ENCODE measurements at regions not wholly inside any gene's neighbourhood (a gene's known extent, or its start where the extent isn't known, plus 50 kb on each side); places are given as distances from the start of the nearest gene placed in this dataset.

DNA sequence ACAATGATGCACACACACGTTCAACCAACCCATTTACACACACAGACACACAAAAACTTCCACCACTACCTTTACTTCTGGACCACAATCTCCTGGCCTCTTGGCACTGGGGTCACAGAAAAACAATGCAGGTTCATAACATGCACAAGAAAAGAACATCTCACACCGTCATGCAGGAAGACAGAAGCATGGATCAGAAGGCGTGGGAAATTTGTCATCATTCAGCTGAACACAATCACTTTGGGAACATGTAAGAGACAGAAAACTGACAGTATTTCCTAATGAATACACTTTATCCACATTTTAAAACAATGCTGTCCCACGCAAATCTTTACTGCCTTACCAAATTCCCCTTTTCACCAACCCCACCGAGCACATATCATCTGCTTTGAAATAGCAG lies 501.9 kb upstream of the KLHL29 start:
- no peak for DNase-seq

DNA sequence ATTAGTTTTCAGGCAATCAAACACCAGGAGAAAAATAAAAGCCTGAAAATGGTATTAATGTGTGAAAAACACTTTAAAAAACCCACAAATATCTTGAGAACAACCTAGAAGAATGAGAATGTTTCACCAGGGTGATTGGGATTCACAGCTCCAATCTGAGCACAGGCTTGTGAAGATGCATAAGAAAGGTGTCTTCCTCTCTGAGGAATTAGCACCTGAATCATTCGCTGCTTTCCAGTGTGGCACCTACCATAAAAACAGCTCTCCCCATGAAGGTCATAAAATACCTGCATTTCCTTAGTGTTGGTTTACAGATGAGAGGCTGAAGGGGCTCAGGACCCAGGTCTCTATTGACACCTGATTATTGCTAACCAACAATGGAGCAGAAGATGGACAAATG lies 499.7 kb upstream of the KLHL29 start:
- no peak for DNase-seq

DNA sequence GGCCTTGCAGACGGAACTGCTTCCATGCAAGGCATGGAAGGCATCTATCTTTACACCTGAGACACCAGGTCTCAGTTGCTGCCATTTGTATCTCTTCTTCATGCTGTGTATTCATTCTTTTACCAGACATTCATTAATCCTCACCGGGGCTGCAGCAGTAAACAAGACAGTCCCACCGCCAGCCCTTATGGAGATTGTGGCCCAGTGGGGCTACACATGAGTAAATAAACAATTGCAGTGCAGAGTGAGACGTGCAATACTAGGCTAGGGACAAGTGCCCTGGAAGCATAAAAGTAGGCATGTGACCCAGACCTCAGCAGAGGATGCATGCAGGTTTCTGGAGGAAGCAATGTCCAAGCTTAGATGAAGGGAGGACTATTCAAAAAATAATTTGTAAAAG lies 497.6 kb upstream of the KLHL29 start:
- no peak for DNase-seq

DNA sequence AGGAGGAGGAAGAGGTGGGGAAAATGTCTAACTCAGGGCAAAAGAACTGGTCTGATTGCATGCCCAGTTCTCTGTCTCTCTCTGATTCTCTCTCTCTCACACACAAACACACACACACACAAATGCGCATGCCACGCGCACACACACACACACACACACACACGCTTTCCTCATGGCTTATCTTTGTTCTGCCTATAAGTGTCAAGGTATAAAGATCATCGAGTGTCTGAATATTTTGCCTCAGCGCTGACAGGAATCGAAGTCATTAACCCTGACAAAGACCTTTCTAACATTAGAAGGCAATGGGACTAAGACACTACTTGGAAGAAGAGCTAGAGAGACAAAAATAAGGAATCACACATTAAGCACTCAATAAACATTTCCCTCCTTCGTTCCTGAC lies 497.1 kb upstream of the KLHL29 start:
- DNase-seq = no peak

DNA sequence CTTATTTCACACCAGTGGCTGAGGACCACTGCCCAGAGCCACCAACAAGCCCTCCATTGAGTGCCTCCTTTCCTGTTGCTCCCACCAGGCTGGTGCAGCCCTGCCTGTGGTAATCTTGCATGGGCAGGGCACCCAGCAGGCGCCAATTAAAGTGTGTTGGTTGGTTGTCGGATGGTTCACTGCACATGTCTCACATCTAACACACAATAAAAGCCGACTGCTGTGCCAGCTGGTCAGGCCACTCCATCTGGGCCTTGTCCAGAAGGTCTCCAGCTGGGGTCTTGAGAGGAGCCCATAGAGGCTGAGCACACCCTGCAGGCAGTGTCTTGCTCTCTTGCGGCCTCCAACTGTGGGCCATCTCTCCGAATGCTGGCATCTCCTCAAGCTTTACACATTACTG lies 494.8 kb upstream of the KLHL29 start:
- no peak for DNase-seq

DNA sequence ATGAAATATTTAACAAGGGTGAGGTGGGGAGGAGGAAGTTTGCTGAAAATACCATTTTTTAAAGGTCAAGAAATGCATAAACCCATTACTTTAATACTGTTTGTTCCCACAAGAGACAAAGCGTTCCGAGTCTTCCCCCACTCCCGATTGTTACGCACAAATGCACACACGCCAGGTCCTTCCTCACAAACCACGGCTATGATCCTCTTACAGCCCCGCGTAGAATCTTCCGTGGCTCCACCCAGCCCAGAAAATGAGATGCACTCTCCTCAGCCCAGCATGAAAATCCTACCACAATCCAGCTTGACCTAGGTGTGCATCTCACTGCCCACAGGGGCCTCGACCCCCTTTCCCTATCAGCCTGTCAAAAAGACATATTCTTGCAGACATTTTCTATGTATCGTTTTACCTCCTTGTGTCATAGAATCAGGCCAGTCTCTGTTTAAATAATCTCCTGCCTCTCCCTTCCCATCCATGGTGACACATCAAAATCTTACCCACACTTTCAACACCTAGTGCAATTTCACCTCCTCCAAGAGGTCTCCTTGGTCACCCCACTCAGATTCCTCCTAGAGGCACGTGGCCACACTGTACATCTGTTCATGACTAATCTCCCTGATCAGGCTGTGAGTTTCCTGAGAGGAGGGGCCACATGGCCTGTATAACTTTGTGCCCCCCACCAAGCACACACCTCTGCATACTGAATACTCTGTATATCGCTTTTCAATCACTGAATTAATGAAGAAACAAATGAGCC lies 491.0 kb upstream of the KLHL29 start:
- no peak for DNase-seq

DNA sequence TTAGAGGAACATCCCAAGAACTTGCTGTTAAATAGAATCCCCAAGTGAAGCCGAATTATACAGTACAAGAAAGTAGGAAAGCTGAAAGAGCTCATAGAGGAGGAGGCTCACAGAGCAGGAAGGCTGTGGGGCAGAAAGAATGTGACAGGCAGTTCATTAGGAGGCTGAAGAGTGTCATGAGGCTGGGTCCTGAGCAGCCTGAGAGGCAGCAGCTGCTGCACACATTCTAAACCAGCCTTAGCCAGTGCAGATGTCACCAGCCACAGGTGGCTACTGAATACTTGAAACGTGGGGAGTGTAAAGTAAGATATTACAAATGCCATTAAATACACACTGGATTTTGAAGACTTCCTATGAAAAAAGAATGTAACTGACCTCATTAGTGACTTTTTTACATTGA lies 490.2 kb upstream of the KLHL29 start:
- no peak for DNase-seq

DNA sequence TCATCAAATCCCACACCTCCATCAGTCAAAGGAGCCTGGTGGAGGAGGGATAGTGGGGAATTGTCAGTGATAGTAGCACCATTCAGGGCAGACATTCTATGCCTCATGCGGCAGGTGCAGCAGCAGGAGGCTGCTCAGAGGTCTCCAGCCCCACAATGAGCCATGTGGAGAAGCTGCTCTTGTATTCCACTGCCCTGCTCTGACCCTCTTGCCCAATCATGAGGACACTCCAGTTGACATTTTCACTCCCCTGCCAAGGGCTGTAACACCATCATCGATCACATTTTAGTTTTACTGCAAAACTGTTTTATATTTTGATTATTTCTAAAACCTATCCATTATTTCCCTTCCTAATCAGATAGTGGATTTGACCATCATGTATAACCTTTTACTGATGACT lies 487.6 kb upstream of the KLHL29 start:
- DNase-seq = no peak

DNA sequence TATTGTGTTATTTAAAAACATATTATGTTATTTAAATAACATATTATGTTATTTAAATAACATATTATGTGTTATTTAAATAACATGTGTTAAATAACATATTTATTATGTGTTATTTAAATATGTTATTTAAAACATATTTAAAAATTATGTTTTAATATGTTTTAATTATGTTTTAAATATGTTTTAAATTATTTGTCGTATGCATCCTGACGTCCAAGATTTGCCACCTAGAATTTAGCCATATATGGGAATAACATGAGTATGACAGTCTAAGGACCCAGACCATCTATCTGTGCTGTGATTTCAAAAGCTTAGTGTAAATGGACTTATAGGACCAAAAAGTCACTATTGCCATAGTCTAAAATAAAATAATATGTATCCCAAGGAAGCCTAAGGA lies 484.3 kb upstream of the KLHL29 start:
- no peak for DNase-seq

DNA sequence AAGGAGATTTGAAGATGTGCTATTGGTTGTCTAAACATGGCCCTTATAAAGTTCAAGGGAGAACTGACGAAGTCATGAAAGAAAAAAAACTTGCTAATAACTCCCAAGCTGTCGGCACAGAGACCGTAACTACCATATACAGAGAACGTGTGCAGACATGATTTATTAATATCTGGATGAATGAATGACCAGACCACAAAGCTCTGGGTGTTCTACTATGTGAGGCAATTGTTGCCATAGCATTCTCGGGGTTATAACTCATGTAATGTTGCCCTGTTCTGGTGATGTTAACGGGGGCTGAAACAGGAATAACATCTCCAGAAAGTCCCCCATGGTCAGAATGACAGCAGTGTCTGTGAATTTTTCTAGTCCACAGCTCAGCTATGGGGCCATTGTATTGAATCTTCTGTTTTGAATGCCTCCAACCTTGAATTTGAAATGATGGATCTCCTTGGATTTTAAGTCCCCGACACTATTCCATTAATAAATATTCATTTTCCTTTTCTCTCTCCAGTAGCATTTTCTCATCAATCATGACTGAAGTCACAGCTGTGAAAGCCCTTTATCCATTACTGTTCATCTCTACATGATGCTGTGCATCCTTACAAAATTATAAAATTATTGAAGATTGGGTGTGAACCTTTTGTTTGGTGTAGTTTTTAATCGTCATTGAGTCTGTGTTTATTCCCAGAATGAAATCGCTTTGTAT lies 483.4 kb upstream of the KLHL29 start:
- DNase-seq = no peak

DNA sequence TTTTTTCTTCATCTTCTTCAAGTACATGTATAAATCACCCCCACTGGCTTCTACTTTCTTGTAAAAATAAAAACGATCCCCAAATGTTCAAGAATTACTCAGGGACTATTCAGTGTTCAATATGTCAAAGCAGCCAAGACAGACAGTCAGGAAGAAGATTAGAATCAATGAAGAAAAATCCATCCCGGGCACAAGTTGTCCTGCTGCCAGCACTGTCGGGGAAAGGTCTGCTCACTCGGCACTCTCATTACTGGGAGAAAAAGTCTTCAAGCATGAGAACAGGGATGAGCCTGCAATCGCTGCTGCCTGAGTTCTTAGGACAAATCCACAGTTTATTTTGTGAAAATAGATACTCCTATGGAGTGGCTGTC lies 482.8 kb upstream of the KLHL29 start:
- DNase-seq = no peak

DNA sequence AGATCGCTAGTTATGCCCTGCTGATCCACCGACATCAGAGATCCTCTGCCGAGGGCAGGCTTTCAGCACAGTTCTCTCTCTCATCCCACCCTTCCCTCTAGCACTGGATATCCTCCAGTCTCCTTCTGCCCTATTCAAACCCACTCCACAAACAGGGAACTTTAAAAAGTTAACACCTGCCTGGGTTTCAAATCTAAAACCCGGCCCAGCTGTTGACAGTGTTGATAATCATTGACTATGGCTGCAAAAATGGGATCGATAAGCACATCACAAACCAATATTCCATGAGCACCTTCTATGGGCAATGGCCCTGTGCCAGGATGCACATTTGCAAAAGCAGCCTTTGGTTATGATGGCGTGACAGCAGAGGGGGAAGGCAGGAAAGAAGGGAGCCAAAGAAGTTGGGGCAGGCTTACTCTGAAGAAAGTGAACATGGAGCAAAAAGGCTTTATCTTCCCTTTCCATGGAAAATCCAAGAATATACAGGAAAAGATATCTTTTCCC lies 482.3 kb upstream of the KLHL29 start:
- no peak for DNase-seq

DNA sequence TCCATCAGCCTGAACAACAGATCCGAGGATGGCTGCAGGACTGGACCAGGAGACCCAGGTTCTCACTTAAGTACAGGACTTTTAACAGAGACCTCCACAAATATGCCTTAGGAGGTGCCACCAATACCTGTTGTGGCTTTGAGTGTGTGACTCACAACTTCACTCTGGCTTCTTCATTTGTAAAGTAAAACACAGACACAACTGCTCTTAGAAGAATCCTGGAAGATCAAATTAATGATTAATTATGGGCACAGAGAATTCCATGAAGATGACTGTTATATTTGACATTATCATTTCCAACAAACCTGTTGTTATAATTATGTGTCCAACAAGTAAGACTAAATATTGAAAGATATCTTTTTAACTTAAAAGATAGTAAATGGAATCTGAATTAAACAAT lies 481.4 kb upstream of the KLHL29 start:
- DNase-seq = no peak

DNA sequence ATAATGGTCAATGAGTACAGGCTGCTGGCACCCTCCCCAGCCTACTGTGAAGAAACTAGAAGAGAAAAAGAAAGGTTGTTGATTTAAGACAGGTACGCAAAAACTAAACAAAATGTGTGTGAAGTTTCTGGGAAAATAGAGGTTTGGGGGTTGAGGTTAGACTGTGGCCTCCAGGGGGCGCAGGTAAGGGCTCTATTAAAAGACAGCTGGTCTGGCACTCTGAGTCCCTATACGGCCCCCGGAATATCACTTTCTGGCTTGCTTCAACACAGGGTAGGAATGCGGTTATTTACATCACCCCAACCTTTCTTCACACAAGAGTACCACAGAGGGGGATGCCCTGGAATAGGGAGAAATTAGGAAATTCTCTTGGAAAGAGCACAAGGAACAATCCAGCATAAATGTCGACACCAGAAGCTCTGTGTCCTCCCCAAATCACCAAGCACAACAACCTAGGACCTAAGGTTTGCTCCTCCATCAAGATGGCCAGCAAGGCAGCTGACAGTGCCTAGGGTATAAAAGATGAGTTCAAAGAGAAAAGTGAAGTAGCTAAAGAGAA lies 480.8 kb upstream of the KLHL29 start:
- peak; percentile 12 to 55 (median 22) for DNase-seq

DNA sequence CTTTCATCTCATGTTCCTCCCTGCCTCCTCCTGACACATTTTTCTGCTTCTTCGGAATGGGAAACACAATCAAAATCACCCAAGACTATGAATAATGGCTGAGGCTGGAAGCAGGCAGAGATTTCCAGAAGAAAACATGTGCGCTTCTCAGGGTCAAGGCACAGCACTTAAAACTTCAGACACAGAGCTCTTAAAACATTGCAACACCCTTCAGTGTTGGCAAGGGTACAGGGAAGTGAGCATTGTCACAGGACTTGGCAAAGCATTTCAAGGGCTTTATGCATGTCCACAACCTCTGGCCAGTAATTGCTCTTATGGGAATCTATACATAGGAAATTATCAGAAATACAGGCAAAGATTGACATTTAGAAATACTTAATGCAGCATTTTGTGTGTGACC lies 477.6 kb upstream of the KLHL29 start:
- DNase-seq = no peak

DNA sequence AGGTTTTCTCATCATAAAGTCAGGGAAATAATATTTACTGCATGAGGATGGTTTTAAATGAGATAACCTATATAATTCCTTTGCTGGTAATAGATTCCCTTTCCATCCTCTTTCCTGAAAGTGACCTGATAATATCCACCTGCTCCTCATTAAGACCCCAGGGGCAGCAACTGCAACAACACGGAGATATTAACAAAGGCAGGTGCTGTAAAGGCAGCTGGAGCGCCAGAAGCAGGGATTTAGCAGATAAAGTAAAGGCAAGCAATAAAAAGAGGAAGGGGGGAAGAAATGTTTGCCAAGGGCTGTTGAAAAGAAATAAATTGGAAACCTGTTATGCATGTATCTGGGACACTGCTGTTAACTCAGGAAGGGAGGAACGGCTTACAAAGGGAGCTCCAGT lies 472.6 kb upstream of the KLHL29 start:
- DNase-seq = no peak

DNA sequence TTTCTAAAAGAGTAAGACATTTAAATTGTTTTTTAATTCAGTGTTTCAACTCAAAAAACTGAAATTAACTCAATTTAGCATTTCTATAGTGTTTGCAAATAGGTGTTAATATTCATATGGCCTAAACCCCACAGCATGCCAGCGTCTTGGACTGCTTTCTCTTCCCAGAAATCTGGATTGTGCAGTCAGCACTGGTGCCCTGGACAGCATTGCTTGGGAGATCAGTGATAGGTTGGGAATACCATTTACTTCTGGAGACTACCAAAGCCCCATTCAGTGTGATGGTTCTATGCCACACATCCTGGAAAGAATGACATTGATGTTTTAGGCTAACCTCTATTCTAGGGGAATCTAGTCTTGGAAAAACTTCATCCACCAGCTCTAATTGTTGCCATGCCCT lies 455.0 kb upstream of the KLHL29 start:
- no peak for DNase-seq

DNA sequence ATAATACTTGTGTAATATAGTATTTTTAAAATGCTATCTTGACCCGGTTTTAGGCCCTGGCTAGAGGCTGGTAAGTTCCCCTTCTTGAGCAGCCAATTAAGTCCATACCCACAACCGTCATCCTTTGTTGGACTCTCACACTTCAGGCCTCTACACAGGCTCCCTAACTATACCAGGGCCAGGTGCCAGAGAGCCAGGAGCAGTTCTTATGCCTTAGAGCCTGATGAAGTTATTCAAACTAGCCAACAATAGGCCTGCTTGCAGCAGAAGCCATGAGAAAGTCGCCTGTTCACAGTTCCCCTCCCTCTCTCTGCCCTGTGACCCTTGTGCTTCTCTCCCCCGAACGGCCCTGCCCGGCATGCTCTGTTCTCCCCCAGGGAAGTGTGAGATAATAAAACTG lies 454.2 kb upstream of the KLHL29 start:
- DNase-seq = no peak

DNA sequence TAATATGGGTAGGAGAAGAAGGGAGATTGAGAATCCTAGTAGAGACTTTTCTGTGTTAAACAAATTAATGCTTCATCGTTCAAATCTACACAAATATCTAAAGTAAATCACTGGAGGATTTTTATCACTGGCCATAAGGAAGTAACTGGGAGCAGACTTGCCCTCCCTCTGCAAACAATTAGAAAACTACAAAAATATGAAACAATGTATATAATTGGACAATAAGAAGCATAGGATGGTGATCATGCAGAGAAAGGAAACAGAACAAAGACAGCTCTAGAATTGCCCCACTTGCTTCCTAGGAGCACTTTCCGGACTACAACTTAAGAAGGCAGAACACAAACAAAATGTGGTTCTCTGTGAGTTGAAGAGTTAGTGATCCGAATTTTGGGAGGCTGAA lies 452.7 kb upstream of the KLHL29 start:
- DNase-seq = no peak

DNA sequence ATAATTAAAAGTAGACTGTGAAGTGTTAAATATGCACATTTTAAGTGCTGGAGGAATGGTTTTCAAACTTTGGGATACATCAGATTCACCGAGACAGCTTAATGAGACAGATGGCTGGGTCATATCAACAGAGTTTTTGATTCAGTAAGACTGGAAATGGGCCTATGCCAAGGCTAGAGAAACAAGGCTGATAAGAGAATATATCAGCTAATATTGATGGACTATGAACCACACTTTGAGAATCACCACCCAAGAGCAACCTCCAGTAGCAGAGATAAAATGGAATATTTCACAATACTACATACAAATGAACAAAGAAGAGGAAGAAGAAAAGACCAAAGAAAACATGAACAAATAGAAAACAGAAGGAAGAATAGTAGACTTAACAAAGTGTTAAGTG lies 450.2 kb upstream of the KLHL29 start:
- DNase-seq = no peak

DNA sequence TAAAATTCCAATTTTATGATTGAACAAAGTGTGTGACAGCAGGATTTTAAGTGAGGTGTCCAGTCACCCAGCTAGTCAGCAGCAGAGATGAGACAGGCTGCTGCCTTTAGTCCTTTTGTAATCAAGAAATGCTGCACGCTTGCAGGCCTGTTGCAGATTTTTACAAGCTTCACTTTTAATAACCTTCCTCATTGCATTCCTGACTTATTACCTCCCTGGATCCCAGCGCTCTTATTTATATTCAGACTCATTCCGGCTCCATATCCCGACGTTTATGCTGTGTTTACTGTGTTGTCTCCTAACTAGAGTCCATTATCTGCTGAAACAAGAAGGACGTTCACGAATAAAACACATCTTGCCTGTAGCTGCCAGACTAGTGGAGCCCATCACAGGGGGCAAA lies 442.5 kb upstream of the KLHL29 start:
- no peak for DNase-seq

DNA sequence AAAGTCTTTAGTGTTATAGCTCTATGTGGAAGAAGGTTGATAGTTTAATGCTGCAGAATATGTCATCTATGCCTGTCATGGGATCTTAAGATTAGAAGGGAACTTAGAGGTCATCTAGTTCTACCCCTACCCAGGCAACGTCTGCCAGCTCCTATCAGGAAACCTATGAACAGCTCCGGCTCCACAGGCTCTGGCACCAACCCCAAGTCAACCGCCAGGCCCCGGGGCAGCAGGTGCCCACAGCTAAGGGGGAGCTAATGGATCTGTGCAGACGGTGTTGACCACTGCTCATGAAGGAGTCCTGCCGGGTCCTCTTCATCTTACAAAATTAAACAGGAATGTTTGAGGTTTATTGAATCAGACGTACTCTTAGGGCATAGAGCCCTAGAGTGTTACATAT lies 440.8 kb upstream of the KLHL29 start:
- no peak for DNase-seq

DNA sequence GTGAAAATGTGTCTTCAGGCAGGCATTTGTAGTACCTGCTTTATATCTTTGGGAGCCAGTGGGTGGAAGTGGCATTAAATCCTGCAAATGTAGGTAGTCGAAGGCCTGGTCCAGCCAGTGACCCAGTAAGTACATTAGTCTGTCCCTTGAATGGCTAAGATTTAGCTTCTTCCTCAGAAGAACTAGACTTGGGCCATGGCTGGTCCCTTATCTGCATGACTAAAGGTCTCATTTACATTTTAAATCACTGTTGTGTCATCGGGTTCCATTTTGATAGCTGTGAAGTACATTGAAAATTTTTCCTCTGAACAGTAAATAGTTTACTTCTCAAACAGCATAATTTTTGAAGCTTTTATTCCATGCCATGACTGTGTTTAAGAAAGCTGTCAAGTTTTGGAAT lies 438.4 kb upstream of the KLHL29 start:
- no peak for DNase-seq

DNA sequence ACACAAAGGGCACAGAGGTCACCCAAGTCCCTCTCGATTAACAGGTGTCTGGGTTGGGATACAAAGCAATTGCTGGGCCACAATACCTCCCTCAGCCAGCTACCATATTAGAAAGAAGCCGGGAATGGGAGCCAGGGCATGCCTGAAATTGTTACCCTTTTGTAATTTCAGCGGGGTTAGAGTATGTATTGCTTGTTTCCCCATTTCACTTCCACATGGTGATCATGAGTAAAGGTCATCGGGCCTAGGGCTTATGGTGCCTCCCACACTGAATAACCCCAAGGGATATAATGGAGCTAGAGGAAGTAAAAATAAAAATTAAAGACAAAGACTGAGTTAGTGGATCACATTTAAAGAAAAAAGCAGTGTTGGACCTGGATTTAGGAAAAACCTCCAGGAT lies 437.2 kb upstream of the KLHL29 start:
- DNase-seq = peak; percentile 9 to 19 (median 13)
